Transverse colon (tissue), 4 donors: ENCODE measurements at regions not wholly inside any gene's neighbourhood (a gene's known extent, or its start where the extent isn't known, plus 50 kb on each side); places are given as distances from the start of the nearest gene placed in this dataset.

Experiments used
- CTCF ChIP-seq, 5 experiments: fragments of 200-600 bp in 3 of 5; fragments of 450-650 bp in 2 of 5; sonication (generic) in 3 of 5; IDR thresholded peaks; 1 replicate in 2 of 5; 2 replicates in 3 of 5; pipeline ENCODE4 v1.5.1; 2016 to 2017; ENCODE audit warnings: antibody characterized with exemption in 5 of 5, inconsistent platforms in 3 of 5, mild to moderate bottlenecking in 2 of 5, moderate library complexity in 1 of 5
- POLR2AphosphoS5 ChIP-seq, 3 donors: sonication (generic); formaldehyde crosslinking; IDR thresholded peaks; one replicate each; pipeline ENCODE4 v1.6.1; 2016; ENCODE audit warnings: antibody characterized with exemption in 3 of 3

- TF ChIP-seq CTCF (IDR thresholded peaks at IDR 0.05), result no peak
- TF ChIP-seq POLR2AphosphoS5 (IDR thresholded peaks at IDR 0.05), result no peak
Observed at GRCh38 chr2:100655446-100655845, 92.7 kb downstream of the PDCL3 start.
